NCI-H1930 (cell line): ENCODE measurements at regions not wholly inside any gene's neighbourhood (a gene's known extent, or its start where the extent isn't known, plus 50 kb on each side); places are given as distances from the start of the nearest gene placed in this dataset.
A peak's percentile ranks its signal among the peaks of the same experiment; 100 is the strongest.

Experiments
- DNase-seq, 2 experiments: peaks; one replicate each; lab custom pipeline; 2025; lab: John Stamatoyannopoulos, UW

DNA sequence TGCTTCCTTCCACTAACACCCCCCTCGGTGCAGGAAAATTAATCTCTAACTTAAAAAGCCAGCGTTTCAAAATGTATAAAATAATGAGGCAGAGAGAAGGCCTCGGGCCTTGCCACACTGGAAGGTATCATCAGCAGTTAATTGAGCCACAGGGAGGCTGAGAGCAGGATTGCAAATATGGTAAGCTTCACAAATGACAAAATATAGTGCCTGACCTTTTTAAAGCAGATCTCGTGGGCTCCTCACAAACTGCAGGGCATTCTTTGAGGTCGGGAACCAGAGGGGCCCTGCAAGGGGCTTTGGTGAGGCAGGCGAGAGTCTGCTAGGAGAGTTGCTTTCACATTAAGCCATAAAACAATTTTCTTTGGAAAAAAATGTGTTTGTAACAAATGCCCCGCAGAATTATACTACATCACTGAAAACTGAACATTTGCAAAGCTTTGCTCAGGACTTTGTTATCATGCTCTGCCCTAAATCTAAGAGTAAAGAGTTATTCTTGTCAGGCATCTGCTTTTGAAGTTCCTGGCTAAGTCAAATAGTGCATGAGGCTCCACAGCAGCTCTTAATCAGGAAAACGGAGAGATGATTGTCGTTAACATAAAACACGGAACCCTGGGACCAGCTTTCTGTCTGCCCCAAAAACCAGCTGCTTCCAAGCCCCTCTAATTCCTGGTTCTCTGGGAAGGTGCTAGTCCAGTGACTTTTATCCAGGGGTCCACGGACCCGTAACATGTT is 61.4 kb upstream of the SYT13 start:
- DNase-seq, result no peak

- no peak for DNase-seq
These were observed 59.4 kb upstream of the SYT13 start for GRCh38 chr11:45345491-45345890.

- no peak for DNase-seq
These were observed 57.9 kb upstream of the SYT13 start for GRCh38 chr11:45344028-45344427.

GRCh38 chr11:45343444-45343843 is 57.3 kb upstream of the SYT13 start:
- DNase-seq, result no peak

DNA sequence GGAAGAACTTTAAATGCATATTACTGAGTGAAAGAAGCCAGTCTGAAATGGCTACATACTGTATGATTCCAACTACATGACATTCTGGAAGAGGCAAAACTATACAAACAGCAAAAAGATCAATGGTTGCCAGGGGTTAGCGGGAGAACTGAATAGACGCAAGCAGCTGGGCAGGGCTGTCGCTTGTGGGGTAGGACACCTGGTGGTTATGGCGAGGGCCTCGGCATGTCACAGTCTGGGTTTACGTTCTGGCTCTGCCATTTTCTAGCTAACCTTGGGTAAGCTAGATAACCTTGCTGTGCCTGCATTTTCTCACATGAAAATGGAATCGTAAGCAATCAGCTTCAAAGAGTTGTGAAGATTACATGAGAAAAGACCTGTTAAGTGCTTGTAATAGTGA is 55.2 kb upstream of the SYT13 start:
- DNase-seq, result no peak

DNA sequence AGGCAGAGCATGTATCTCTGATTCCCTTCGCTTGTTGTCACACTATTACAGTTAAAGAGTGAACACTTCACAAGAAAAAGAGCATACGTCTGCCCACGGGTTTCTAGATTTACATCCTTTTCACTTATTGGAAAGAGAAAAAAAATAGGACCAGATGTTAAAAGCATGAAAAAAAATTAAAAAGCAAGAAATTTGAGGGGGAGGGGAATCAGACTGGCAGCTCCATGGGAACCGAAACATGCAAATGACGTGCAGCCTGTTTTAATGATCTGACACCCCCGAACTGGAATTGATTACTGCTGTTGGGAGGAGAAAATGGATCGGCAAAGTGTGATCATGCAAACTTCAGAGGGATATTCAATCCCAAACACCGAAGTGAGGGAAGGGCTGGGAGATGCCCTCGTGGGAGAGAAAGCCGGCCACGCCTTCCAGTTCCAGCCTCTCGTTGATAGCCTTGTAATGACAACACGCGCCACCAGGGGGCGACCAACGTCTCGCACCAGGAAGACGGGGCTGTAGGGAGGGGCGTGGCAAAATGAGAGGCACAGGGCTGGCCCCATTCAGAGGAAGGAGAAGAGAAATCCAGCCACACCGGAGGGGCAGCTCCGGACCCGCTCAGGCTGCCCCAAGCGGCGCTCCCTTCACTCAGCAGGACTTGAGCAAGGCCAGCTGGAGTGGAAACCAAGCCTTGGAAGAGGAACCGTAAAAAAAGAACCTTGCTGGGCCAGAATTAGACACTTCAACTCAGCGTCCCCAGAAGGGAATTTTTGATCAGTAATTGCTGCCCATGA is 53.8 kb upstream of the SYT13 start:
- peak; percentile 80 to 90 for DNase-seq

DNA sequence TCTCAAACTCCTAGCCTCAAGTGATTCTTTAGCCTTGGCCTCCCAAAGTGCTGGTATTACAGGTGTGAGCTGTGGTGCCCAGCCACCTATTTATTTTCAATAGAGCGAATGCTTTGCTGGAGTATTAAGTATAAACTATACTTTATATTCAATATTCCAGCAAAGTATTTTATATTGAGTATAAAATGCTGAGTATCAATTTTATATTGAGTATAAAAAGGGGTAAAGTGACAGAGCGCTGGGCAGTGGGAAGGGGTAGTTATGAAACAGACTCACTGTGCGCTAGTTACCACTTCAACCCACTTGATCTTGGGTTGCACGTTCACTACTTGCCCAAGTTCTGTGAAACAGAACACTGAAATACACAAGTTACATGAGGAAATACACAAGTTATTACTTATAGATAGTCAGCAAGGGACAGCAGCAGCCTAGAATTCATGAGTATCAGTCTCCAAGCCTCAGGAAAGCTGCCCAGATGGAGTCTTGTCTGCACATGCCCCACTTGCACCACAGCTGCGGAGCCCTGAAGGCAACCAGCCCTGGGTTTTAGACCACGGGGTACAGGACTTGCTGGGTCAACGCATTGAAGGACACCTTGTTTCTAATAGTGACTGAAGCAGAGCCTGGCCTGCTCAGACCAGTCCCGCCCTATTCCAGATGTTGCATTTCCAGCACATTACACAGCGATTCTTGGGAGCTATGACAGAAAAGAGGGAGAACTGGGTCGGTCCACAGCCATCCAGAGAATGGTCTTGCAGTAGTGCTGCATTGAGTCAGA is 51.6 kb upstream of the SYT13 start:
- DNase-seq, result no peak

DNA sequence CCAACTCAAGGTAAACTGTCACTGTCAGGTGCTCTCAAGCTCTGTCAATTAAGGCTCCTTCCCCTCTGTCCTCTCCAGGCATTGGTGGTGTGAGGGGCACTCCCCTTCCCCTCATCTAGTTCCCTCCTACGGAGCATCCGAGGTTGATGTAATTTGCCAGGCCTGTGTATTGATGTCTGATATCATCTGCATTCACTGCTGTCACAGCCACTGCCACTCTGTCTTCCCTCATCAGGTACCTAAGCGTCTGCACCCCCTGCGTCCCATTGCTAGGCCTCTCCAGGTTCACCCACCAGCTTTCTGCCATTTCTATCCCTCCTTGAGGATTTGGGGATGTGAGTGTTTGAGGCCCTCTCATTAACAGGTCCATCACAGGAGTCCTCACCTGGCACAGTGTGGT is 50.0 kb upstream of the SYT13 start:
- no peak for DNase-seq
